OCI-LY7 (cell line): ENCODE measurements at regions not wholly inside any gene's neighbourhood (a gene's known extent, or its start where the extent isn't known, plus 50 kb on each side); places are given as distances from the start of the nearest gene placed in this dataset.

Experiments used
- BruUV-seq: library from RNA; stranded (reverse); fragments of 400-500 nt; replicated peaks from 2 replicates; lab custom pipeline; 2021; lab: Mats Ljungman, UMichigan
- CTCF ChIA-PET: fragments of 300-600 bp; sonication (Branson Sonifier 250); formaldehyde crosslinking; loops from one replicate; lab custom pipeline; 2022; ENCODE audit warnings: antibody characterized with exemption; ENCODE audit not compliant: unreplicated experiment; lab: Charles Lee
- POLR2A ChIA-PET: fragments of 300-600 bp; sonication (Branson Sonifier 250); formaldehyde crosslinking; loops from one replicate; lab custom pipeline; 2022; ENCODE audit warnings: antibody characterized with exemption; lab: Charles Lee
- DNase-seq: peaks from one replicate; pipeline ENCODE4 v3.0.0-alpha.2; 2015; ENCODE audit warnings: low spot score
- H2AFZ ChIP-seq: fragments of 200-600 bp; sonication (generic), shearing (Covaris generic); 2 replicates; pipeline ENCODE4 v1.6.1; 2014; ENCODE audit warnings: mild to moderate bottlenecking, antibody characterized with exemption, low read length, moderate library complexity
- H3K27ac ChIP-seq: fragments of 200-600 bp; sonication (generic); 2 replicates; pipeline ENCODE4 v1.5.1; 2014; ENCODE audit warnings: mixed run types, low read depth, mild to moderate bottlenecking, moderate library complexity, low read length, inconsistent platforms; ENCODE audit not compliant: poor library complexity, severe bottlenecking
- H3K36me3 ChIP-seq: fragments of 200-600 bp; sonication (generic); 2 replicates; pipeline ENCODE4 v1.6.1; 2014; ENCODE audit warnings: mild to moderate bottlenecking, antibody characterized with exemption, low read length, moderate library complexity, mixed read lengths; ENCODE audit not compliant: insufficient read depth
- H3K4me1 ChIP-seq: fragments of 200-600 bp; sonication (generic); 2 replicates; pipeline ENCODE4 v1.5.1; 2014; ENCODE audit warnings: mild to moderate bottlenecking, low read length; ENCODE audit not compliant: insufficient read depth, poor library complexity, severe bottlenecking
- H3K4me2 ChIP-seq: fragments of 200-600 bp; sonication (generic); 2 replicates; pipeline ENCODE4 v1.6.1; 2014; ENCODE audit warnings: mild to moderate bottlenecking, low read length
- H3K4me3 ChIP-seq: fragments of 200-600 bp; sonication (generic); 2 replicates; pipeline ENCODE4 v1.5.1; 2014; ENCODE audit warnings: mild to moderate bottlenecking, low read depth, low read length; ENCODE audit not compliant: poor library complexity, severe bottlenecking
- H3K79me2 ChIP-seq: fragments of 200-600 bp; sonication (generic); 2 replicates; pipeline ENCODE4 v1.6.1; 2016; ENCODE audit warnings: low read depth, mild to moderate bottlenecking, low read length, moderate library complexity, mixed read lengths; ENCODE audit not compliant: insufficient read depth
- H3K9me2 ChIP-seq: fragments of 200-600 bp; sonication (generic); 2 replicates; pipeline ENCODE4 v1.6.1; 2016; ENCODE audit warnings: mild to moderate bottlenecking, low read length, mixed read lengths; ENCODE audit not compliant: insufficient read depth
- H3K9me3 ChIP-seq: fragments of 200-600 bp; sonication (generic); 2 replicates; pipeline ENCODE4 v1.6.1; 2014; ENCODE audit warnings: mild to moderate bottlenecking, mixed run types, low read length, mixed read lengths
- H4K20me1 ChIP-seq: fragments of 200-600 bp; sonication (generic); 2 replicates; pipeline ENCODE4 v1.6.1; 2014; ENCODE audit warnings: mild to moderate bottlenecking, antibody characterized with exemption, low read length, moderate library complexity, mixed read lengths; ENCODE audit not compliant: insufficient read depth
- EZH2phosphoT487 ChIP-seq: fragments of 200-600 bp; sonication (generic); IDR thresholded peaks from 2 replicates; pipeline ENCODE4 v1.6.1; 2018; ENCODE audit warnings: low read depth, borderline replicate concordance, mild to moderate bottlenecking, mixed run types, antibody characterized with exemption, low read length, moderate library complexity, mixed read lengths
- intact Hi-C: fragments of 100-400 bp; cut with micrococcal nuclease; formaldehyde crosslinking; loops from one replicate; pipeline ENCODE4 v1.10.0; 2022; ENCODE audit not compliant: unreplicated experiment
- TF ChIP-seq, protein P1 (sequence below): fragments of 200-600 bp; sonication (generic); conservative IDR thresholded peaks from 2 replicates; pipeline ENCODE4 v1.5.1; 2014; ENCODE audit warnings: mild to moderate bottlenecking, antibody characterized with exemption, low read length, moderate library complexity, mixed read lengths

DNA sequence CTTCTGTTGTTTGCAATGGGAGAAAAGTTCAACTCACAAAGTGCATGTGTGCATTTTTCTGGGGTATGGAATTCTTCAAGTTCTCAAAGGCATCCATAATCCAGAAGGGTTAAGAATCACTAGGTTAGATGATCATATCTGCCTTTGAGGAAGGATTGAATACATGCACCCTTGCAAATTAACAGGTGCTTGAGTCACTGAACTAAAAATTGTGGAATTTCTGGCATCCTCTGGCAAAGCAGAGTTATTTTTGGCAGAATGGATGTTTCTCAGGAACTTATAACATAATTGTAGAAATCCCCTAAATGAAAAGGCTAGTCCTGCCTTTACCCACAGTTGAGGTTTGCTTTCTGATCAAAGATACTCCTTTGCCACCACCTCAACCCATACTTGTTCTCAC is 136.5 kb upstream of the DYRK2 start:
- no peak overlapping the region for H3K27ac ChIP-seq
- POLR2A ChIA-PET, result interaction anchor here (0.6 to 0.8 kb wide), 3 partner anchors 10 to 662 kb away, joined by 3 to 6 read pairs (median 4); no protein-coding TSS in a partner anchor
- TF ChIP-seq, protein P1, sequence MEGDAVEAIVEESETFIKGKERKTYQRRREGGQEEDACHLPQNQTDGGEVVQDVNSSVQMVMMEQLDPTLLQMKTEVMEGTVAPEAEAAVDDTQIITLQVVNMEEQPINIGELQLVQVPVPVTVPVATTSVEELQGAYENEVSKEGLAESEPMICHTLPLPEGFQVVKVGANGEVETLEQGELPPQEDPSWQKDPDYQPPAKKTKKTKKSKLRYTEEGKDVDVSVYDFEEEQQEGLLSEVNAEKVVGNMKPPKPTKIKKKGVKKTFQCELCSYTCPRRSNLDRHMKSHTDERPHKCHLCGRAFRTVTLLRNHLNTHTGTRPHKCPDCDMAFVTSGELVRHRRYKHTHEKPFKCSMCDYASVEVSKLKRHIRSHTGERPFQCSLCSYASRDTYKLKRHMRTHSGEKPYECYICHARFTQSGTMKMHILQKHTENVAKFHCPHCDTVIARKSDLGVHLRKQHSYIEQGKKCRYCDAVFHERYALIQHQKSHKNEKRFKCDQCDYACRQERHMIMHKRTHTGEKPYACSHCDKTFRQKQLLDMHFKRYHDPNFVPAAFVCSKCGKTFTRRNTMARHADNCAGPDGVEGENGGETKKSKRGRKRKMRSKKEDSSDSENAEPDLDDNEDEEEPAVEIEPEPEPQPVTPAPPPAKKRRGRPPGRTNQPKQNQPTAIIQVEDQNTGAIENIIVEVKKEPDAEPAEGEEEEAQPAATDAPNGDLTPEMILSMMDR, result no peak
- TF ChIP-seq EZH2phosphoT487, result no peak
- no peak overlapping the region for H3K4me3 ChIP-seq
- CTCF ChIA-PET, result no interaction called here
- no peaks in the 10 kb centered on the region for H3K36me3 ChIP-seq
- no peaks in the 10 kb centered on the region for H3K9me2 ChIP-seq
- H4K20me1 ChIP-seq, result no peaks in the 10 kb centered on the region
- no peak for DNase-seq
- H3K4me1 ChIP-seq, result peaks cover 18% of the 10 kb centered on the region
- BruUV-seq, result no TSS peak
- intact Hi-C loops, result no loop called here
- no peaks in the 10 kb centered on the region for H3K9me3 ChIP-seq
- no peak overlapping the region for H2AFZ ChIP-seq
- H3K79me2 ChIP-seq, result no peaks in the 10 kb centered on the region
- H3K4me2 ChIP-seq, result no peak overlapping the region

DNA sequence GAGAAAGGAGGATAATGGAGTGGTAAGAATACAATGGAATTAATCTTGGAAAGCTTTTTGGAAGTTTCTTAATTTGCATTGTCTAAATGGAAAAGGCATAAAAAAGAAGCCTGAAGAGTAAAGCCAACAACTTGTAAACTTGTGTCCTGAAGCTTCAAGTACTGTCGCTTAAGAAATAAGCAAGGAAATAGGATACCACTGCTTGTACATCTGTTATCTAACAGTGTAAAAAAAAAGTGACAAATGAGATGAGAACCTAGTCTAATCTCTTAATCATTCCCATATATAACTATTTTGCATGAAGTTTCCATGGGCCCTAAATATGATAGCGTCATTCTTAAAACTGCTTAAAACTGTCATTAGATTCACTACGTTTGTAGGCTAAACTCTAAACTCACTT is 134.0 kb upstream of the DYRK2 start:
- Histone ChIP-seq H3K9me2 (no peaks in the 10 kb centered on the region), H3K4me3 (no peak overlapping the region), H3K4me1 (peaks cover 18% of the 10 kb centered on the region), H3K36me3 (no peaks in the 10 kb centered on the region), H3K79me2 (no peaks in the 10 kb centered on the region), H3K9me3 (no peaks in the 10 kb centered on the region), H2AFZ (no peak overlapping the region), H4K20me1 (no peaks in the 10 kb centered on the region), H3K4me2 (no peak overlapping the region), H3K27ac (no peak overlapping the region)
- ChIA-PET POLR2A (interaction anchor here (0.7 to 1.3 kb wide), 2 partner anchors 12 to 817 kb away, joined by 3 to 4 read pairs; no protein-coding TSS in a partner anchor), CTCF (no interaction called here)
- intact Hi-C loops, result no loop called here
- TF ChIP-seq EZH2phosphoT487, result no peak
- TF ChIP-seq, protein P1, result no peak
- no TSS peak for BruUV-seq
- DNase-seq, result no peak

- CTCF ChIA-PET, result no interaction called here
- no TSS peak for BruUV-seq
- POLR2A ChIA-PET, result interaction anchor here (0.6 to 1.2 kb wide), 2 partner anchors 9 to 96 kb away, joined by 3 to 5 read pairs; no protein-coding TSS in a partner anchor
- H3K9me3 ChIP-seq, result no peaks in the 10 kb centered on the region
- H2AFZ ChIP-seq, result peak overlapping the region; percentile 81
- intact Hi-C loops, result no loop called here
- peak; percentile 80 for DNase-seq
- peak overlapping the region; percentile 50 for H3K27ac ChIP-seq
- H3K4me3 ChIP-seq, result peak overlapping the region; percentile 2
- H3K79me2 ChIP-seq, result no peaks in the 10 kb centered on the region
- no peaks in the 10 kb centered on the region for H4K20me1 ChIP-seq
- peaks cover 18% of the 10 kb centered on the region for H3K4me1 ChIP-seq
- TF ChIP-seq EZH2phosphoT487, result no peak
- TF ChIP-seq, protein P1, result no peak
- no peaks in the 10 kb centered on the region for H3K36me3 ChIP-seq
- peak overlapping the region; percentile 49 for H3K4me2 ChIP-seq
- no peaks in the 10 kb centered on the region for H3K9me2 ChIP-seq
Observed at GRCh38 chr12:67515679-67516340, 132.7 kb upstream of the DYRK2 start.
